A673 (cell line): ENCODE measurements at regions not wholly inside any gene's neighbourhood (a gene's known extent, or its start where the extent isn't known, plus 50 kb on each side); places are given as distances from the start of the nearest gene placed in this dataset.

Source experiments
- BruUV-seq: library from RNA; stranded (reverse); fragments of 400-500 nt; replicated peaks from 2 replicates; lab custom pipeline; 2021; lab: Mats Ljungman, UMichigan
- CTCF ChIA-PET: fragments of 300-600 bp; sonication (Branson Sonifier 250); formaldehyde crosslinking; loops from one replicate; lab custom pipeline; 2022; ENCODE audit warnings: antibody characterized with exemption; lab: Charles Lee
- POLR2A ChIA-PET: fragments of 300-600 bp; sonication (Branson Sonifier 250); formaldehyde crosslinking; loops from one replicate; lab custom pipeline; 2022; ENCODE audit warnings: antibody characterized with exemption; ENCODE audit not compliant: low non-redundant PET; lab: Charles Lee
- DNase-seq: peaks from one replicate; pipeline ENCODE4 v3.0.0-alpha.2; 2015; ENCODE audit warnings: low spot score
- H3K27ac ChIP-seq: fragments of 200-600 bp; sonication (generic); 2 replicates; pipeline ENCODE4 v1.5.1; 2016; ENCODE audit warnings: mixed run types, low read depth, mild to moderate bottlenecking, mixed read lengths, antibody characterized with exemption, low read length; ENCODE audit not compliant: poor library complexity, severe bottlenecking
- H3K27me3 ChIP-seq: fragments of 200-600 bp; sonication (generic); replicated peaks from 2 replicates; pipeline ENCODE4 v1.6.1; 2017; ENCODE audit warnings: mixed run types, low read depth, mild to moderate bottlenecking, mixed read lengths, antibody characterized with exemption, low read length; ENCODE audit not compliant: insufficient read depth, poor library complexity
- H3K36me3 ChIP-seq: fragments of 200-600 bp; sonication (generic); 2 replicates; pipeline ENCODE4 v1.6.1; 2016; ENCODE audit warnings: mixed run types, mild to moderate bottlenecking, mixed read lengths, antibody characterized with exemption, low read length; ENCODE audit not compliant: insufficient read depth, poor library complexity, severe bottlenecking
- H3K4me1 ChIP-seq: fragments of 200-600 bp; sonication (generic); 2 replicates; pipeline ENCODE4 v1.6.1; 2017; ENCODE audit warnings: mixed run types, mild to moderate bottlenecking, mixed read lengths, antibody characterized with exemption, low read length; ENCODE audit not compliant: insufficient read depth, poor library complexity, severe bottlenecking
- H3K4me3 ChIP-seq: fragments of 200-600 bp; sonication (generic); 2 replicates; pipeline ENCODE4 v1.5.1; 2016; ENCODE audit warnings: low read depth, mixed run types, mild to moderate bottlenecking, mixed read lengths, low read length; ENCODE audit not compliant: poor library complexity, severe bottlenecking
- H3K9me3 ChIP-seq: fragments of 200-600 bp; sonication (generic); 2 replicates; pipeline ENCODE4 v1.6.1; 2016; ENCODE audit warnings: mixed run types, low read depth, mild to moderate bottlenecking, mixed read lengths, antibody characterized with exemption, low read length; ENCODE audit not compliant: poor library complexity, severe bottlenecking
- EZH2 ChIP-seq: fragments of 200-600 bp; sonication (generic); IDR thresholded peaks from 2 replicates; pipeline ENCODE4 v1.6.1; 2017; ENCODE audit warnings: borderline replicate concordance, low read depth, mild to moderate bottlenecking, mixed read lengths, antibody characterized with exemption, low read length; ENCODE audit not compliant: poor library complexity, severe bottlenecking
- intact Hi-C: fragments of 100-400 bp; cut with micrococcal nuclease; formaldehyde crosslinking; loops from one replicate; pipeline ENCODE4 v1.10.0; 2022; ENCODE audit not compliant: unreplicated experiment
- TF ChIP-seq, protein P1 (sequence below): fragments of 300-800, 200-600 bp; sonication (generic); conservative IDR thresholded peaks from 2 replicates; pipeline ENCODE4 v1.5.1; 2017; ENCODE audit warnings: low read depth, mild to moderate bottlenecking, antibody characterized with exemption, low read length, moderate library complexity, mixed read lengths

DNA sequence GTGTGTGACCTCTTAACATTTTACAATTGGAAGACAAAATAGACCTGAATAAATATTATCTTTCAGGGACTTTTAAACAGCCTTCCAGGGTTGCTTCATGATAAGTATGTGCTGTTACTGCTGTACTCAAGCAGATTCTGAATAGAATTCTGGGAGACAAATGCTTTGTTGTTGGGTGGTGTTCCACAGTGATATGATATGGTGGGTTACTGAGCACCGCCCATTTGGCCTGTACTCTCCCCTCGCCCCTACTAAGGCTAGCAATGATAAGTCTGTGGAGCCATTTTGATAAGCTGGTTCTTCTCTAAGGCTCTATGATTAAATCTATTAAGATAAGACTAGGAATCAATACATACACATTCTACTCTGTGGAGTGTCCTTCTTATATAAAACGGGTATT, 89.8 kb upstream of the ITGA4 start:
- Histone ChIP-seq H3K4me3 (no peak overlapping the region), H3K27ac (no peak overlapping the region), H3K4me1 (no peaks in the 10 kb centered on the region), H3K9me3 (no peaks in the 10 kb centered on the region), H3K27me3 (no peaks in the 10 kb centered on the region), H3K36me3 (no peaks in the 10 kb centered on the region)
- TF ChIP-seq, protein P1, sequence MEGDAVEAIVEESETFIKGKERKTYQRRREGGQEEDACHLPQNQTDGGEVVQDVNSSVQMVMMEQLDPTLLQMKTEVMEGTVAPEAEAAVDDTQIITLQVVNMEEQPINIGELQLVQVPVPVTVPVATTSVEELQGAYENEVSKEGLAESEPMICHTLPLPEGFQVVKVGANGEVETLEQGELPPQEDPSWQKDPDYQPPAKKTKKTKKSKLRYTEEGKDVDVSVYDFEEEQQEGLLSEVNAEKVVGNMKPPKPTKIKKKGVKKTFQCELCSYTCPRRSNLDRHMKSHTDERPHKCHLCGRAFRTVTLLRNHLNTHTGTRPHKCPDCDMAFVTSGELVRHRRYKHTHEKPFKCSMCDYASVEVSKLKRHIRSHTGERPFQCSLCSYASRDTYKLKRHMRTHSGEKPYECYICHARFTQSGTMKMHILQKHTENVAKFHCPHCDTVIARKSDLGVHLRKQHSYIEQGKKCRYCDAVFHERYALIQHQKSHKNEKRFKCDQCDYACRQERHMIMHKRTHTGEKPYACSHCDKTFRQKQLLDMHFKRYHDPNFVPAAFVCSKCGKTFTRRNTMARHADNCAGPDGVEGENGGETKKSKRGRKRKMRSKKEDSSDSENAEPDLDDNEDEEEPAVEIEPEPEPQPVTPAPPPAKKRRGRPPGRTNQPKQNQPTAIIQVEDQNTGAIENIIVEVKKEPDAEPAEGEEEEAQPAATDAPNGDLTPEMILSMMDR: no peak
- no peak for TF ChIP-seq EZH2
- POLR2A ChIA-PET: no interaction called here
- CTCF ChIA-PET: no interaction called here
- DNase-seq: no peak
- no TSS peak for BruUV-seq
- intact Hi-C loops: no loop called here

DNA sequence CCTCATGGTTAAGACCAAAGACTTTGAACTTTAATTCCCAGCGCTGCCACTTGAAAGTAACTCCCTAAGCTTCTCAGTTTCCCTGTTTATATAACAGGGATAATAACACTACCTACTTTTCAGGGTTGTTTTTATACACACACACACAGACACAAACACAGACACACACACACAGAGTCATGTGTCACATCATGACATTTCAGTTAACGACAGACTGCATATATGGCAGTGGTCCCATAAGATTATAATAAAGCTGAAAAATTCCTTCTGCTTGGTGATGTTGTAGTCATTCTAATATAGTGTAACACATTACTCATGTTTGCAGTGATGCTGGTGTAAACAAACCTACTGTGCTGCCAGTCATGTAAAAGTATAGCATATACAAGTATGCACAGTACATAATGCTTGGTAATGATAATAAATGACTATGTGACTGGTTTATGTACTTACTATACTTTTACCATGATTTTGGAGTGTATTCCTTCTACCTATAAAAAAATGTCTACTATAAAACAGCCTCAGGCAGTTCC, 89.2 kb upstream of the ITGA4 start:
- H3K27me3 ChIP-seq: no peaks in the 10 kb centered on the region
- TF ChIP-seq, protein P1: no peak
- TF ChIP-seq EZH2: no peak
- intact Hi-C loops: no loop called here
- BruUV-seq: no TSS peak
- no peak overlapping the region for H3K4me3 ChIP-seq
- DNase-seq: no peak
- no peaks in the 10 kb centered on the region for H3K4me1 ChIP-seq
- ChIA-PET CTCF (no interaction called here), POLR2A (no interaction called here)
- no peaks in the 10 kb centered on the region for H3K9me3 ChIP-seq
- H3K27ac ChIP-seq: no peak overlapping the region
- H3K36me3 ChIP-seq: no peaks in the 10 kb centered on the region

DNA sequence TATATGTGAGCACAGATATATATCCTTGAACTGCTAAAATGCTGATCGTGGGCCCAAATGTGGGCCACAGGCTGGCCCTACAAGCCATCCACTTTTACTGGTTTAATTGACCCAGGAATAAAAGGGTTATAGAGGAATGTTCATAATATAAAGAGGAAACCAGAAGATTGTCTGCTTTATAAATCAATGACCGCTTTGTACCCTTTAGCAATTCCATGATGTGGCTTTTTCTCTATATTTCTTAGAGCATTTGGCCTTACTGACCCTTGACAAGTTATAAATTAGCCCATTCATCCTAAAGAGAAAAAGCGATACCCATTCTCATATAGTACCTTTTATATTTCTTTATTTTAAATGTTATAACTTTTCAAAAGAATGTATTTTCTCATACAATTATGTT, 87.1 kb upstream of the ITGA4 start:
- BruUV-seq: no TSS peak
- TF ChIP-seq, protein P1: no peak
- TF ChIP-seq EZH2: no peak
- peaks cover 6% of the 10 kb centered on the region for H3K4me1 ChIP-seq
- no peak for DNase-seq
- CTCF ChIA-PET: no interaction called here
- H3K27ac ChIP-seq: no peak overlapping the region
- H3K9me3 ChIP-seq: no peaks in the 10 kb centered on the region
- intact Hi-C loops: no loop called here
- no peaks in the 10 kb centered on the region for H3K36me3 ChIP-seq
- no peak overlapping the region for H3K4me3 ChIP-seq
- POLR2A ChIA-PET: no interaction called here
- no peaks in the 10 kb centered on the region for H3K27me3 ChIP-seq
